GM21367 (cell line): ENCODE measurements at regions not wholly inside any gene's neighbourhood (a gene's known extent, or its start where the extent isn't known, plus 50 kb on each side); places are given as distances from the start of the nearest gene placed in this dataset.
"Not testable (repeated sequence)": the region's sequence is repeated elsewhere in the genome, so short reads cannot be mapped to it uniquely, and the experiment has no call there.

Experiments used
- ATAC-seq: cut with Tn5 transposase; IDR thresholded peaks from one replicate; pipeline ENCODE4 v1.9.1; 2021; ENCODE audit not compliant: unreplicated experiment

DNA sequence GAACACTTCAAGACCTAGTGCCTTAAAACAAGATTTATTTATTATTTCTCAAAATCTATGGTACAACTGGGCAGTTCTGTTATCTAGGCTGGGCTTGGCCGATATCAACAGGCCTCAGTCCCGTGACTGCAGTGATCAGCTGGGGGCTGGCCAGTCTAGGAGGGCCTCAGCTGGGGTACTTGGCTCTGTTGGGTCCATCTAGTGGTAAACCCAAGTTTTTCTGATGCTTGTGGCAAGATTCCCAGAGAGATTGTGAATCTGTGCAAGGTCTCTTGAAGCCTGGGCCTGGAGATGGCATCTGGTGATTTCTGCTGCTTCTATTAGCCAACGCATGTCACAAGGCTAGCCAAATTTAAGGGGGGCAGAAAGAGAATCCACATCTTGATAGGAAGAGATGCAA is 482.4 kb upstream of the SGO1 start:
- ATAC-seq = no peak

DNA sequence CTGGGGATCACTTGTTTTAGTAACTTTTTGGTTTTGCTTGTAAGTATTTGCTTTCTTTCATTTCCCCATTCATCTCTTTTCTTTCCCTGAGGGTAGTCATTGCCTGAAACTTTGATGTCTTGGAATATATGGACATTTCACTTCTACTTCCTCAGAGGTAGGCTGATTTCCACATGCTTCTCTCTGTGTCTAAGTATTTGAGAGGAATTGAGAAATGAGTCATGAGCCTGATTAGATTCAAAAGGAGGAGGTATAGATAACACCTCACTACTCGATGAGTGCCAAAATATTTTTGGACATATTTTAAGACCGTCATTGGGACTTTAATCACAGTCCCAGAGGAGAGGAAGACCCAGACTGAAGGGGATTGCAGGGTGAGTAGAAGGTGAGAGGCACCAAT is 480.1 kb upstream of the SGO1 start:
- ATAC-seq = no peak

DNA sequence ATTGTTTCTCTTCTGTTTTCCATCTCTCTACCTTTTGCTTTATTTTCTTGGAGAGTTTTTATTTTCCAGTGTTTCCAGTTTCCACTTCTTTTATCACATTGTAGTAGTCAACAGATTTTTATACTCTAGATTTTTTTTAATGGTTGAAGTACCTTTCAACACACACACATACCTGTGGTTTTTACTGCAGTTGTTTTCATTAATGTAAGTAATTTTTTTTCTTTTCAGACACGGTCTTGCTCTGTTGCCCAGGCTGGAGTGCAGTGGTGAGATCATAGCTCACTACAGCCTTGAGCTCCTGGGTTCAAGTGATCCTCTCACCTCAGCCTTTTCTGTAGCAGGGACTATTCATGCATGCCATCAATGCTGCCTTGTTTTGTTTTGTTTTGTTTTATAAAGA is 472.5 kb upstream of the SGO1 start:
- ATAC-seq = no peak

DNA sequence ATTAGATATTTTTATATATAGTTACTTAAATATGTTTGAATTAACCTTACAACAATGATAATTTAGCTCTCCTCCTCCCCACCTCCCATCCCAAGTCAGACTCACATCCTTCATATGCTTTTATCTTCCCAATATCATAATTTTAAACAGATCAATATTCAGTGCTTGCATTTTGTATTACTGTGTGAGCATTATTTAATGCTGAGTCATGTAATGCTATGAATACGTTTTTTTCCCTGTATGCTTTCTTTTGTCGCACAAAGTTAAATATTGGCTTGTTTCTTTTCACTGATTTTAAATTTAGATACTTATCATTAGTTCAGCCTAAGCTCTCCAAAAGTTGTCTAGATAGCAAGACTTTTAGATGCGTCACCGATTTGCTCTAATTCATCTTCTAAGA is 471.6 kb upstream of the SGO1 start:
- no peak for ATAC-seq

DNA sequence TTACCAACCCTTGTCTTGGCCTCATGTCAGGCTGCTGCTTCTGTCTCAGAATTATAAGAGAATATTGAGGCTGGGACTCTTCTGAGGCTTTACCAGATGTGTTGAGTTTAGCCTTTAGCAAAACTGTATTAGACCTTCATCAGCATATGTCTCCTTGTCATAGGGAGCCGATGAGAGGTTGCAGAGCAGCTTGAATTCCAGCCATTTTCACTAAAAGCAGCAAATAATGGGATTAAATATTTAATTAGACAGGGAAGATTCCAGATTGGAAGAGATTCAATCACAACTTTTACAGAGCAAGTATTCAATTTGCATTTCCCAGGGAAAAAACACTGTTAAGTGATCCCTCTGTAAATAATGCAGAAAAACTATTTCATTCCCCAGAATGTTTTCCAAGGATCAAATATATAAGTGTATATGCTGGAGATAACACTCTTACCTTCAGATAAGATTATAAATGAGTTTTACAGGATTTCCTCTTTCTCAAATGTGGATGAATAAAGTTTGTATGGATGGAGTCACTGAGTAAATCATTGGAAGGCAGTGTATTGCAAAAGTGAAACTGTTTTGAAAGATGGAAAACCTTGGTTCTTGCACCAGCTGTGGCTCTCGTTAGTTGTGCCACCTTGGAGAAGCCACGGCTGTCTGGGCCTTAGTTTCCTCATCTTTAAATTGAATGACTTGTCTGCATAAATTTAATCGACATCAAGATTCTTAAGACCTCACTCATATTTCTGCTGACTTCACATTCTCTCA is 466.4 kb upstream of the SGO1 start:
- ATAC-seq = no peak

DNA sequence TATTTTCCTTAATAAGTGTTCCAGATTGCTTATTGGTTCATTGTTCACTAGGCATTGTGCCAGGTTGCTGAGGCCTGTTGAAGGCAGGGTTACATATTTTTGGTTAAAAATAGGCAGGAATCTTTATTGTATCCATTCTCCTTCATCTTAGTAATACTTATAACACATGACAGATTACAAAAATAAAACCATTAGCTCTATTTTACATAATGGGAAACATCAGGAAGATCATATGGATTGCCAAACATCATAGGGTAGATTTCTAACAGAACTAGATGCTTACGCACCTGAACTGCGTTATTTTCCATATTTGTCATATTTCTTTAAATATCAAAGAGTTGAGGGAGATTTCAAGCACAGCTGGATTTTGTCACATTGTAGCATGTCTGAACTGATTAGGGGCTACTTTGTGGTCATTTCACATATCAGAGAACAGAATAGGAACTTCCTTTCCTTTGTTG is 462.9 kb upstream of the SGO1 start:
- ATAC-seq = no peak

DNA sequence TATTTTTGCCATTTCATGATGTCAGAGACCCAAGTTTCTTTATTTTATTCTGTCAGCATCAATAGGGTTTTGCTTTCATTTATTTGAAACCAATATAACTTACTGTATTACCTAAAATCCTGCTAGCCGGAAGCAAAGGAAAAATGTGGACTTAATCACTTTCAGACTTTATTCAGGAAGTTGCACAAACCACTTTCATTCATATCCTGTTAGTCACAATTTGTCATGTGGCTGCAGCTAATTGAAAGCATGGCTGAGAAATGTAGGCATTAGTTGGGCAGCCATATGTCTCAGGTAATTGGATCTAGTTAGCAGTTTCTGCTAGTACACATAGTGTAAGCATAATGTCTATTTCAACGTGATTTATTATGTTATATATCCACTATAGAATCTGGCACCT is 462.3 kb upstream of the SGO1 start:
- no peak for ATAC-seq

DNA sequence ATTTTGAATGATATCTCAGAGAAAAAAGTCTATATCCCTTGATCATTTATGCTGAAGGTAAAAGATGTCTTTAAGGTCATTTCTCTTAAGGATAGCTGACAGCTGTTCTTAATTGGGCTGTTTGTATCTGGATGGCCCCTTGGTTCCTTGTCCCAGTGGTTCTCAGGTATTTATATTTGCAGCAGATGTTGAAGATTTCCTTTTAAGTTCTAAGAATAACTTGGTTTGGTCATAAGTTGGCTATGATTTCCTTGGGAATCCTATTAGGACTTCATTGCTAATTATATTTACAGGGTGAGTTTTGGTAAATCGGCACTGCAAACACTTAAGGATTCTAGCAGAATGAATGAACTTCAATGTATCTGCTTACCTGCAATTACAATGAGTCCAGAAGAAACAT is 460.4 kb upstream of the SGO1 start:
- ATAC-seq = no peak

DNA sequence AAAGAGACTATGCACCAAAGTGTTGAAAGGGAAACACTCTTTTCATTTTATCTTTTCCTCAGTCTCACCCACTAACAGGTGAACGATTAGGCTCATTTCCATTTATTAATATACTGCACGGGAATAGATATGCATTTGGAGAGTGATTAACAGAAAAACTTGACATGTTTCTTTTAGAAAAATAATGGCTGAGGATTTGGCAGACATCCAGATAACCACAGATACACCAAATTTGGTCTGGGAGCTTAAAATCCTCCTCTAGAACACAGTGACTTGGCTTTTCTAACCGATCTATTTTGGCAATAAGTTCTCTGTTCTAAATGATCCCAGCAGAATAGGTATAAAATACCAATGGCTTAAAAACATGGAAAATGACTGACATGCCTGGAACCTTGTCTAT is 459.3 kb upstream of the SGO1 start:
- ATAC-seq = no peak

DNA sequence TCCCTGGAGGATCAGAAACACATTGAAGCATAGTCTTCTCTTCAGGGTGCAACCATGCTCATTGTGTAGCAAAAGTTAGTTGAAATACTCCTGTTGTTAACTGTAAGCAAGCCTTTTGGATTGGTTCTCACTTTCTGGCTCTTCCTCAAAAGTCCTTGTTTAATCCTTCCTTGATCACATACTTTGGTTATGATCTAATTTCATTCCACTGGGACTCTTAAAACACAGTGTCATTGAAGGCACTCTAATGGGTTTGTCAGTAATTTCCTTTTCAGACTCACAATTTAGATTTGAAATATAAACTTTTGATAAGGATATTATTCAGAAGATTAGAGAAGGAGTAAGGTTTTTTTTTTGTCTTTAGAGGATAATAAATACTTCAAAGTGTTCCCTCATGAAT is 451.7 kb upstream of the SGO1 start:
- ATAC-seq = no peak

DNA sequence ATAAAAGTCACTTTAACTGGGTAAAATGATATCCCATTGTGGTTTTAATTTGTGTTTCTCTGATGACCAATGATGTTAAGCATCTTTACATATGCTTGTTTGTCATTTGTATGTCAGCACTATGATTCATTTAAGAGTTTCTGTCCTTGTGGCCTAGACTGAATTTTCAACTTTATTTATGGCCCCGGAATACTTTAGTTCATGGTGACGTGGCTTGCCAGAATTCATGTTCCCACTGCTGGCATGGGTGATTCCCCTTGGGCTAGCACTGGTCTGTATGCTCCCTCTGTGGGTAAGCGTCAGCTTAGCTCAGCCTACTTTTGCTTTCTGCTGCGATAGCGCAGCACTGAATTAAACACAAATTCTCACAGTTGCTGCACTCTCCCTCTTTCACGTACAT is 436.3 kb upstream of the SGO1 start:
- no peak for ATAC-seq

DNA sequence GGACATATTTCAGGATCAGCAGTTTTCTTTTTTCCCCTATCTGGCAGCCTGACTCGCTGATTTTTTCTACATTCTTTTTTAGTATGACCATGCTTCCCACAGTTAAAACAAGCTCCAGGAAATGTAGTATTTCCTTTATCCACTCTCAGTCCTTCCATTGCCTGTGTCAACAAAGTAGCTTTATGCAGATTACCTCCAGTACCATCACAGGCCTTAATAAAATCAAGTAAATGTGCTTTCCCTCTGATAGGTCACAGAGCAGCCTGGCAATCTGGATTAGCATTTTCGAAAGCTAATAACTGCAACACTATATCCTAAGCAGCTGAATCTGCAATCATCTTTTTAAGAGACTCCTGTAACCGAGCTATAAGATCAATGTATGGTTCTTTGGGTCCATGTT is 432.6 kb upstream of the SGO1 start:
- ATAC-seq = not testable (repeated sequence)

DNA sequence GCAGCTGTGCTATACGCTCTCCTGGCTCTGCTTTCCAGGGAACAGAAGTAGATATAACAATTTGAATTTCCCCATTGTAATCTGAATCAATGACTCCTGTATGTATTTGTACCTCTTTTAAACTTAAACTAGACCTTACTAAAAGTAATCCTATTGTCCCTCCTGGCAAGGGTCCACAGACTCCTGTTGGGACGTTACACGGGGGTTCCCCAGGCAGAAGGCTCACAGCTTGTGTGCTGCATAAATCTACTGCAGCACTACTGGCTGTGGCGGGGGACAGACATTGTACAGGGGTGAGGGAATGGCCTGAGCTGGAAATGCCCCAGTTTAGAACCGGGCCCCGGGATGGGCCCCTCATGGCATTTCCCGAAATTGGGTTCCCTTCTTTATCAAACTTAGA is 432.2 kb upstream of the SGO1 start:
- ATAC-seq = not testable (repeated sequence)

DNA sequence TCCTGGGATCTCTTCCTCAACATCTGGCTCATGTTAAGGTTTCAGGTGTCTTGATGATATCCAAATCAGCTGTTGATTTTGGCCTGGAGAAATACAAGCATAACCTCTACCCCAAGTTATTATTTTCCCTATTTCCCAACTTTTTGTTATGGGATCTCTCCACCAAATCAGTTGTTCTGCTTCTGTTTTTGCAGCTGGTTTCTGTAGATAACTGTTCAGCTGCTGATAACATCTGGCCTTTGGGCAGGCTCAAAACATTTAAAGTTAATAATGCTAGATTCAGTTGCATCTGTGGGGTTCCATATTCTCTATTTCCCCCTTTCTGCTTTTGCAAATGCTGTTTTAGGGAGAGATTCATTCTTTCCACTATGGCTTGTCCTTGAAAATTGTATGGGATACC is 430.0 kb upstream of the SGO1 start:
- not testable (repeated sequence) for ATAC-seq

DNA sequence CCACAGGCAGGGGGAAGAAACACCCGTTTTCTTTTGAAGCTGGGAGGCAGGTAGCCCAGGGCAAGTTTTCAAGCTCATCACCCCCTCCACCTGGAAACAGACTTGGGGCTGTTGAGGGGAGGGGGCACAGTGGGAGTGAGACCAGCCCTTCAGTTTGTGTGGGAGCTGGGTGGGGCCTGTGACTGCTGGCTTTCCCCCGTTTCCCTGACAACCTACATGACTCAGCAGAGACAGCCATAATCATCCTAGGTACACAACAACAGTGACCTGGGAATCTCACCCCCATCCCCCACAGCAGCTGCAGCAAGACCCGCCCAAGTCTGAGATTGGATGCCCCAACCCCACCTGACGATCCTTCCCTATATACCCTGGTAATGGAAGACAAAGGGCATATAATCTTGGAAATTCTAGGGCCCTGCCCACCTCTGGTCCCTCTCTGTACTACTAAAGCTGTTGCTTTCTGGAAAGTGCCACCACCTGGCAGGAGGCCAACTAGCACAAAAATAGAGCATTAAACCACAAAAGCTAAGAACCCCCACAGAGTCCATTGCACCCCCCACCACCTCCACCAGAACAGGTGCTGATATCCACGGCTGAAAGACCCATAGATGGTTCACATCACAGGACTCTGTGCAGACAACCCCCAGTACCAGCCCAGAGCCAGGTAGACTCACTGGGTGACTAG is 422.2 kb upstream of the SGO1 start:
- ATAC-seq = no peak

DNA sequence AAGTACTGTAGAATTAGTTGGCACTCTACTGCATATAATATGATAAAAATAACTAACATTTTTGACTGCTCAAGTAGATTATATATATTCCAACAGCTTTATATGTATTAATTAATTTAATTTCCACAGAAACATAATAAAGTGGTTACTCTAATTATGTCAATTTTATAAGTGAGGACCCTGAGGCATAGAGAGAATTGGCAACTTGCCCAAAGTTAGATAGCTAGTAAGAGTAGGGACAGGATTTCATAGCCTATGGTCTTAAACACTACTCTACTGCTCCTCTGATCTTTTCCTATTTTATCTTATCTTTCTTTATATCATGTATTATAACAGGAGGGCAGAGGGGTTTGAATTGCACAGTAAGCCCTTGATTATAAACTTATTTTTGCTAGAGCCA is 418.7 kb upstream of the SGO1 start:
- no peak for ATAC-seq

DNA sequence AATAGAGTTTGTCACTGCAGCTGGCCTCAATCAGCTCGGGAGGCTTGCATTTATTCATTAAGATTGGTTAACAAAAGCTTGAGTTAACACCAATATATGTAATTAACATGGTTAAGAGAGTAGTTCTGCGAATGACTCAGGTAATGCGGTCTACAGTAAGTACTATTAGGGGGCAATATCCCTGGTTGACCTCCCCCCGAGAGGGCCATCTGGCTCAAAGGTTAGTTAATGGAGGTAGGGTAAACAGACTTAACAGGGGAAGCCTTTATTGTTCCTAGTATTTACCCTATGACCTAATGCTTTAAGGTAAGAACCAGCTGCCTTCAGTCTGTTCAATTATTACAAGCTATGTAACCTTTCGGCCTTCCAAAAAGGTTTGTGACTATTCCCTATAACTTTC is 403.3 kb upstream of the SGO1 start:
- ATAC-seq = no peak

DNA sequence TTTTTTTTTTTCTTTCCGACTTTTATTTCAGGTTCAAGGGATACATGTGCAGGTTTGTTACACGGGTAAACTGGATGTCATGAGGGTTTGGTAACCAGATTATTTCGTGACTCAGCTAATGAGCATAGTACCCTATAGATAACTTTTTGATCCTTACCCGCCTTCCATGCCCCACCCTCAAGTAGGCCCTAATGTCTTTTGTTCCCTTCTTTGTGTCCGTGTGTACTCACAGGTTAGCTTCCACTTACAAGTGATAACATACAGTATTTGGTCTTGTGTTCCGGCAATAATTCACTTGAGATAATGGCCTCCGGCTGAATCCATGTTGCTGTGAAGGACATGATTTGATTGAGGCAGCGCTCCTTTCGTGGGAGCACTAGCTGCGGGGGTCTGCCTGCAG is 402.8 kb upstream of the SGO1 start:
- no peak for ATAC-seq

DNA sequence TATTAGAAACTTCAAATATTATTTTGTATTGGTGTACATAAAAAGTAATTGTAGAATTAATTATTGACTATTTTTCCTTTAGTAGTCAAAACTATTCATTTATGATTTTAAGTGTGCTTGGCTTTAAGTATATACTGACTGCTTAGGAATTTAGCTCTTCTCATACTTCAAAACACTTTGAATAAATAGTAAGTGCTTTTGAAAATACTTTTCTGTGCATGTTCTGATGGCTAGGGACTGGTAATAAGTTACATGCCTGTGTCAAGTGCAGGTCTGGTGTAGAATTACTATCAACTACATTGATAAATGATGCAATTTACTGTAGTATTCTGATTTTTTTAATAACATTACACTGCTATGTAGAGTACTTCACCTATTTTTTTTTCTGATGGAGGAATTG is 397.6 kb upstream of the SGO1 start:
- no peak for ATAC-seq

DNA sequence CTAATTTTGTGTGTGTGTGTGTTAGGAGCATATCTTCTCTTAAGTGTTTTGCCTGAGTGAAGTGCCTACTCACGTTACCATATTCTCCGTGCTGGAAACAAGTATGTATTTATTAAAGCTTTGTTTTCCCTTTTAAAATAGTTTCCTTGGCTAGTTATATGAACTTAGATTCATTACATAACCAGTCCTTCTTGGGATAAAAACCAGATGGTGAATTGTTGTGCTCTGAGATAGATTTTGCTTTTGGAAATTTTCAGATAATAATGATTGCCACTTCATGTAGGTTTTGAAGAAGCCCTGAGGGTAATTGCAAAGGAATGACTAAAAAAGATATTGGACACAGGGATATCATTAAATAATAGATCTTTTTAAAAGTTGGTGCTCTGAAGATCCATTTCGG is 390.2 kb upstream of the SGO1 start:
- no peak for ATAC-seq

DNA sequence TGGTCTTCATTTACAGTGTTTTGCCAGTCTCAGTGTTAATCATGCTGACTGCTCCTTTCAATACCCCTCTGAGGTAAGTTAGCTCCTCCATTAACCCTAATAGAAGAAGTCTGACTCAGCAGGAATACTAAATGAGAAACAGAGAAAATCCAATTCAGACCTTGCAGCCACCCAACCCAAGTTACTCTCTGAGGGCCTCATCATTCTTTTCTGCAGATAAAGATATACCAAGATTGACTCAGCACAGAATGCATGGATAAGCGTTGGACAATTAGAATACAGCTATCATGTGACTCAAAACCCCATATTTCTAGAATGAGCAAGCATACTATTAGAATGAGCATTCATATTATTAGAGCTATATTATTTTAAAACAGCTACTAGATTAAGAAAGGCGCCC is 389.1 kb upstream of the SGO1 start:
- ATAC-seq = no peak

DNA sequence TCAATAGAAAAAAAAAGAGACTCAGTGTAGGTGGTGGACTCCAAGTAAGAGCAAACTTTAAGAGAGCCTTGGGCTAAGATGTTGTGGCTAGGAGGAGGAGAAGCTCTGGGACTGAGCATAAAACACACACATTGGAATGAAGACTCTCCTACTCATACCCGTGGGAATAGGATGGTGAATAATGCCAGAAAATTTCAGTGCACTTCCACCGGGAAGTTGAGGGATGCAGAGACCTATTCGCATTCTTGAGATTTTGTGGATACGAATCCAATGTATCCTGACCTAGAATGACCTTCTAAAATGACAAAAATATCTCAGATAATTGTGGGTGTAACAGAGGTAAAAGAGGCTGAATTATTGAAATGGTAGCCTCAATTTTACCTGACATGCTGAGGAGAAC is 388.7 kb upstream of the SGO1 start:
- no peak for ATAC-seq

DNA sequence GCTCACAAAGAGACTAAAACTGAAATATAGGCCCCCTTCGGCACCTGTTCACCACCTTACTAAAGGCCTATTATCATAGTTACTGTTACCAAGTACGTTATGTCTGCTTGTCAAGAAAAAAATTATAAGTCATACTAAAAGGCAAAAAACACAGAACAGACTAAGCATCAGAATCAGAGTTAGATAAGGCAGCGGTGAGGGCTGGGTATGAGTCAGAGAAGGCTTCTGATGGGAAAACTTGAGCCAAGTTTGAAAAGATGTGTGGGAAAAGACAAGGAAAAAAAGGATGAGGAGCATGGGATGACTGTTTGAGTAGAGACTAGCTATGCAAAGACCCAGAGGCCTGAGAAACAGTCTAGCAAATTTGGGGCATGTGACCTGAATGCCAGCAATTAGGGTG is 387.2 kb upstream of the SGO1 start:
- no peak for ATAC-seq
